C4-2B (cell line): ENCODE measurements at regions not wholly inside any gene's neighbourhood (a gene's known extent, or its start where the extent isn't known, plus 50 kb on each side); places are given as distances from the start of the nearest gene placed in this dataset.

Source experiments
- CTCF ChIP-seq: fragments of 450-650 bp; conservative IDR thresholded peaks from 2 replicates; pipeline ENCODE4 v1.5.1; 2017; ENCODE audit warnings: mild to moderate bottlenecking
- ZFX ChIP-seq: fragments of 450-650 bp; IDR thresholded peaks from 2 replicates; pipeline ENCODE4 v1.6.1; 2017

GRCh38 chr2:236932831-236933361 is 152.8 kb upstream of the COPS8 start:
- TF ChIP-seq CTCF = no peak
- no peak for TF ChIP-seq ZFX
